Liver (tissue), 3 donors: ENCODE measurements at regions not wholly inside any gene's neighbourhood (a gene's known extent, or its start where the extent isn't known, plus 50 kb on each side); places are given as distances from the start of the nearest gene placed in this dataset.
A peak's percentile ranks its signal among the peaks of the same experiment; 100 is the strongest.

ENCODE experiments used
- ATF3 ChIP-seq: IDR thresholded peaks from 2 replicates; pipeline ENCODE4 v1.6.1; 2016; ENCODE audit warnings: antibody characterized with exemption
- CTCF ChIP-seq: fragments of 150-350 bp; IDR thresholded peaks from 2 replicates; pipeline ENCODE4 v1.5.1; 2017; ENCODE audit warnings: improper control_type of control experiment, low read depth, low read length; ENCODE audit not compliant: missing input control
- EGR1 ChIP-seq, 2 donors: IDR thresholded peaks; 2 replicates each; pipeline ENCODE4 v1.6.1; 2016 to 2018; ENCODE audit warnings: antibody characterized with exemption in 2 of 2, low read depth in 2 of 2
- FOXA1 ChIP-seq: IDR thresholded peaks from 2 replicates; pipeline ENCODE4 v1.6.1; 2016; ENCODE audit warnings: antibody characterized with exemption
- FOXA2 ChIP-seq: IDR thresholded peaks from 2 replicates; pipeline ENCODE4 v1.6.1; 2016; ENCODE audit warnings: antibody characterized with exemption
- GABPA ChIP-seq, 2 donors: IDR thresholded peaks in 1 of 2; conservative IDR thresholded peaks in 1 of 2; 2 replicates each; pipeline ENCODE4 v1.6.1; 2016; ENCODE audit warnings: antibody characterized with exemption in 2 of 2, mild to moderate bottlenecking in 1 of 2, moderate library complexity in 1 of 2
- JUND ChIP-seq, 2 donors: IDR thresholded peaks; 2 replicates each; pipeline ENCODE4 v1.6.1; 2016; ENCODE audit warnings: antibody characterized with exemption in 2 of 2
- MAX ChIP-seq: IDR thresholded peaks from 2 replicates; pipeline ENCODE4 v1.6.1; 2016; ENCODE audit warnings: antibody characterized with exemption
- RAD21 ChIP-seq, 2 donors: IDR thresholded peaks; 2 replicates each; pipeline ENCODE4 v1.6.1; 2016; ENCODE audit warnings: antibody characterized with exemption in 2 of 2, mild to moderate bottlenecking in 2 of 2
- REST ChIP-seq: IDR thresholded peaks from 2 replicates; pipeline ENCODE4 v1.6.1; 2016; ENCODE audit warnings: antibody characterized with exemption, mild to moderate bottlenecking
- TAF1 ChIP-seq: conservative IDR thresholded peaks from 2 replicates; pipeline ENCODE4 v1.6.1; 2016; ENCODE audit warnings: antibody characterized with exemption, mild to moderate bottlenecking
- ZBTB33 ChIP-seq: IDR thresholded peaks from 2 replicates; pipeline ENCODE4 v1.6.1; 2016; ENCODE audit warnings: antibody characterized with exemption
- donor health status: healthy.
- donor health status: healthy.

GRCh38 chr12:18158774-18159557 lies 69.0 kb upstream of the RERGL start:
- TF ChIP-seq CTCF: peak; percentile 41
- TF ChIP-seq TAF1: no peak
- TF ChIP-seq FOXA2: no peak
- TF ChIP-seq REST: no peak
- TF ChIP-seq EGR1 (IDR thresholded peaks at IDR 0.05; ENCODE audit: low read depth in 2 of 2): no peak
- TF ChIP-seq RAD21 (IDR thresholded peaks at IDR 0.05): peak in 1 of 2 donors; percentile 57
- TF ChIP-seq GABPA (IDR thresholded peaks at IDR 0.05 in 1 of 2, conservative IDR thresholded peaks at IDR 0.05 in 1 of 2): no peak
- TF ChIP-seq MAX: no peak
- no peak for TF ChIP-seq JUND (IDR thresholded peaks at IDR 0.05)
- TF ChIP-seq FOXA1: no peak
- no peak for TF ChIP-seq ATF3
- TF ChIP-seq ZBTB33: no peak
